Liver (tissue), 8 donors: ENCODE measurements at regions not wholly inside any gene's neighbourhood (a gene's known extent, or its start where the extent isn't known, plus 50 kb on each side); places are given as distances from the start of the nearest gene placed in this dataset.

Experiments
- DNase-seq: peaks from one replicate; pipeline ENCODE4 v3.0.0-alpha.2; 2017; ENCODE audit warnings: low spot score
- H3K27ac ChIP-seq, 2 donors: one replicate each; pipeline ENCODE4 v1.7.0; 2013; ENCODE audit warnings: inconsistent platforms in 2 of 2, low read length in 2 of 2, control low read depth in 1 of 2, low read depth in 1 of 2, mild to moderate bottlenecking in 1 of 2
- H3K27me3 ChIP-seq, 4 donors: one replicate each; pipeline versions ENCODE4 v1.6.1 to v1.7.0; 2013; ENCODE audit warnings: low read length in 3 of 4, inconsistent platforms in 1 of 4, mild to moderate bottlenecking in 1 of 4, moderate library complexity in 1 of 4; ENCODE audit not compliant: control insufficient read depth in 4 of 4, insufficient read depth in 4 of 4
- H3K36me3 ChIP-seq, 4 donors: one replicate each; pipeline versions ENCODE4 v1.6.1 to v1.7.0; 2013; ENCODE audit warnings: low read length in 3 of 4, mild to moderate bottlenecking in 3 of 4, low read depth in 1 of 4, moderate library complexity in 1 of 4; ENCODE audit not compliant: control insufficient read depth in 4 of 4, insufficient read depth in 3 of 4
- H3K4me1 ChIP-seq, 4 donors: one replicate each; pipeline versions ENCODE4 v1.6.1 to v1.7.0; 2013; ENCODE audit warnings: low read length in 3 of 4, mild to moderate bottlenecking in 3 of 4, moderate library complexity in 1 of 4; ENCODE audit not compliant: control insufficient read depth in 4 of 4, insufficient read depth in 4 of 4
- H3K4me3 ChIP-seq, 3 donors: one replicate each; pipeline versions ENCODE4 v1.6.1 to v1.7.0; 2013; ENCODE audit warnings: low read length in 3 of 3, control low read depth in 1 of 3, low read depth in 1 of 3, mild to moderate bottlenecking in 1 of 3
- H3K9ac ChIP-seq, 2 donors: one replicate each; pipeline ENCODE4 v1.7.0; 2013; ENCODE audit warnings: low read length in 2 of 2, mild to moderate bottlenecking in 2 of 2, moderate library complexity in 2 of 2, control low read depth in 1 of 2, low read depth in 1 of 2
- H3K9me3 ChIP-seq, 4 donors: one replicate each; pipeline versions ENCODE4 v1.6.1 to v1.7.0; 2013; ENCODE audit warnings: low read length in 3 of 4; ENCODE audit not compliant: control insufficient read depth in 4 of 4
- FOXA1 ChIP-seq: IDR thresholded peaks from 2 replicates; pipeline ENCODE4 v1.6.1; 2016; ENCODE audit warnings: antibody characterized with exemption
- GABPA ChIP-seq, 2 donors: IDR thresholded peaks in 1 of 2; conservative IDR thresholded peaks in 1 of 2; 2 replicates each; pipeline ENCODE4 v1.6.1; 2016; ENCODE audit warnings: antibody characterized with exemption in 2 of 2, mild to moderate bottlenecking in 1 of 2, moderate library complexity in 1 of 2
- HNF4G ChIP-seq: IDR thresholded peaks from 2 replicates; pipeline ENCODE4 v1.6.1; 2016; ENCODE audit warnings: antibody characterized with exemption
- JUND ChIP-seq, 2 donors: IDR thresholded peaks; 2 replicates each; pipeline ENCODE4 v1.6.1; 2016; ENCODE audit warnings: antibody characterized with exemption in 2 of 2
- NR2F2 ChIP-seq: IDR thresholded peaks from 2 replicates; pipeline ENCODE4 v1.6.1; 2016; ENCODE audit warnings: antibody characterized with exemption
- RXRA ChIP-seq, 2 donors: IDR thresholded peaks; 2 replicates each; pipeline ENCODE4 v1.6.1; 2017 to 2018; ENCODE audit warnings: antibody characterized with exemption in 2 of 2, mild to moderate bottlenecking in 1 of 2
- SP1 ChIP-seq: IDR thresholded peaks from 2 replicates; pipeline ENCODE4 v1.6.1; 2018; ENCODE audit warnings: antibody characterized with exemption, mild to moderate bottlenecking
- TAF1 ChIP-seq: conservative IDR thresholded peaks from 2 replicates; pipeline ENCODE4 v1.6.1; 2016; ENCODE audit warnings: antibody characterized with exemption, mild to moderate bottlenecking
- YY1 ChIP-seq: IDR thresholded peaks from 2 replicates; pipeline ENCODE4 v1.6.1; 2016; ENCODE audit warnings: antibody characterized with exemption, mild to moderate bottlenecking
- WGBS: extraction: QIAGEN DNeasy Blood & Tissue Kit; methylation state at CpG from one replicate; pipeline ENCODE4 v1.1.7; 2013; 5-methylcytosine and 5-hydroxymethylcytosine counted together
- TF ChIP-seq, protein P1 (sequence below): IDR thresholded peaks from 2 replicates; pipeline ENCODE4 v1.6.1; 2016; ENCODE audit warnings: antibody characterized with exemption
- TF ChIP-seq, protein P2 (sequence below): IDR thresholded peaks from 2 replicates; pipeline ENCODE4 v1.6.1; 2016; ENCODE audit warnings: antibody characterized with exemption
- TF ChIP-seq, protein P3 (sequence below): IDR thresholded peaks from 2 replicates; pipeline ENCODE4 v1.6.1; 2016; ENCODE audit warnings: antibody characterized with exemption
- TF ChIP-seq, protein P4 (sequence below): IDR thresholded peaks from 2 replicates; pipeline ENCODE4 v1.6.1; 2016; ENCODE audit warnings: antibody characterized with exemption, mild to moderate bottlenecking
- TF ChIP-seq, protein P5 (sequence below): fragments of 150-350 bp; IDR thresholded peaks from 2 replicates; pipeline ENCODE4 v1.5.1; 2017; ENCODE audit warnings: improper control_type of control experiment, low read depth, low read length; ENCODE audit not compliant: missing input control
- donor health status: healthy.
- donor health status: healthy.
- donor health status: healthy.
- donor health status: healthy.
- donor health status: healthy.

DNA sequence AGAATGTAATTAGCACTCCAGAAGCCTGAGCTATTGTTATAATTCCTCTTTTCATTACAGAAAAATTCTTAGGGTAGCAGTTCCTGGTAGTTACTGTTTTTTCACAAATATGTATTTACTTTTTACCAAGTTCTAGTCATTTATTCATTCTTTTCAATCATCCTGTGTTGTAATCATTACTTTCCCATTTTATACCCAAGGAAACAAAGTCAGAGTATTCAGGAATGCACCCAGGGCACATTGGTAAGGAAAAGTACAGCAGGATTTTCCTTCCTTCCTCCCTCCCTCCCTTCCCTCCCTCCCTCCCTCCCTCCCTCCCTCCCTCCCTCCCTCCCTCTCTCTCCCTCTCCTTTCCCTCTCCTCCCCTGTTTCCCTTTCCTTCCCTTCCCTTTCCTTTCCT, 115.9 kb upstream of the RBFOX1 start:
- no peaks in the 10 kb centered on the region for H3K4me1 ChIP-seq
- peaks cover 0 to 4% (median 0%) of the 10 kb centered on the region in 4 donors for H3K9me3 ChIP-seq
- H3K9ac ChIP-seq, result no peak overlapping the region
- TF ChIP-seq, protein P1, sequence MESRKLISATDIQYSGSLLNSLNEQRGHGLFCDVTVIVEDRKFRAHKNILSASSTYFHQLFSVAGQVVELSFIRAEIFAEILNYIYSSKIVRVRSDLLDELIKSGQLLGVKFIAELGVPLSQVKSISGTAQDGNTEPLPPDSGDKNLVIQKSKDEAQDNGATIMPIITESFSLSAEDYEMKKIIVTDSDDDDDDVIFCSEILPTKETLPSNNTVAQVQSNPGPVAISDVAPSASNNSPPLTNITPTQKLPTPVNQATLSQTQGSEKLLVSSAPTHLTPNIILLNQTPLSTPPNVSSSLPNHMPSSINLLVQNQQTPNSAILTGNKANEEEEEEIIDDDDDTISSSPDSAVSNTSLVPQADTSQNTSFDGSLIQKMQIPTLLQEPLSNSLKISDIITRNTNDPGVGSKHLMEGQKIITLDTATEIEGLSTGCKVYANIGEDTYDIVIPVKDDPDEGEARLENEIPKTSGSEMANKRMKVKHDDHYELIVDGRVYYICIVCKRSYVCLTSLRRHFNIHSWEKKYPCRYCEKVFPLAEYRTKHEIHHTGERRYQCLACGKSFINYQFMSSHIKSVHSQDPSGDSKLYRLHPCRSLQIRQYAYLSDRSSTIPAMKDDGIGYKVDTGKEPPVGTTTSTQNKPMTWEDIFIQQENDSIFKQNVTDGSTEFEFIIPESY, result no peak
- TF ChIP-seq, protein P2, sequence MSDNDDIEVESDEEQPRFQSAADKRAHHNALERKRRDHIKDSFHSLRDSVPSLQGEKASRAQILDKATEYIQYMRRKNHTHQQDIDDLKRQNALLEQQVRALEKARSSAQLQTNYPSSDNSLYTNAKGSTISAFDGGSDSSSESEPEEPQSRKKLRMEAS, result no peak
- TF ChIP-seq GABPA (IDR thresholded peaks at IDR 0.05 in 1 of 2, conservative IDR thresholded peaks at IDR 0.05 in 1 of 2), result no peak
- no peak for TF ChIP-seq YY1
- TF ChIP-seq HNF4G, result no peak
- no peak for DNase-seq
- no peaks in the 10 kb centered on the region for H3K36me3 ChIP-seq
- no peak overlapping the region for H3K27ac ChIP-seq
- H3K4me3 ChIP-seq, result no peak overlapping the region
- H3K27me3 ChIP-seq, result no peaks in the 10 kb centered on the region

DNA sequence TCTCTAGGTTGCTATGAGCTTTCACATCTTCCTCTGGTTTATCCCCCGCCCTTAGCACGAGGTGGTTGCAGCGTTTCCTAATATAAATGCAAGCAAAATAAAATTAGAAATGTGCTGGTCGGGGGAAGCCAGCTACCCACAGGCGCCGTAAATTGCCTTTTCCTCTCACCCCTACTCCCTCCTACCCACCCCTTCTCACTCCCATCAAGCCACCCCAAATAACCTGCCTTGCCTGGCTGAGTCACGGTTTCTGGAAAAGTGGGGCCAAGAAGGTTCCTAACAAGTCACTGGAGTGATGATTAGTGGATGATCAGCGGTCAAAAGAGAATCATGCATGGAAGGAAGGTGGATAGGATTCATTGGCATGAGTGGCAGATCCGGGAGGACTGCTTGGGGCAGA, 120.9 kb upstream of the RBFOX1 start:
- Histone ChIP-seq H3K9me3 (peaks cover 0 to 4% (median 0%) of the 10 kb centered on the region in 4 donors), H3K27ac (no peak overlapping the region), H3K9ac (no peak overlapping the region), H3K4me3 (no peak overlapping the region), H3K36me3 (no peaks in the 10 kb centered on the region), H3K27me3 (no peaks in the 10 kb centered on the region), H3K4me1 (no peaks in the 10 kb centered on the region)
- DNase-seq, result no peak
- 76% methylated on average over 9 of the region's 9 CpGs for WGBS
- TF ChIP-seq, protein P3, sequence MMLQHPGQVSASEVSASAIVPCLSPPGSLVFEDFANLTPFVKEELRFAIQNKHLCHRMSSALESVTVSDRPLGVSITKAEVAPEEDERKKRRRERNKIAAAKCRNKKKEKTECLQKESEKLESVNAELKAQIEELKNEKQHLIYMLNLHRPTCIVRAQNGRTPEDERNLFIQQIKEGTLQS, result no peak
- TF ChIP-seq, protein P2, result no peak
- no peak for TF ChIP-seq RXRA (IDR thresholded peaks at IDR 0.05)
- TF ChIP-seq NR2F2, result no peak
- TF ChIP-seq, protein P4, sequence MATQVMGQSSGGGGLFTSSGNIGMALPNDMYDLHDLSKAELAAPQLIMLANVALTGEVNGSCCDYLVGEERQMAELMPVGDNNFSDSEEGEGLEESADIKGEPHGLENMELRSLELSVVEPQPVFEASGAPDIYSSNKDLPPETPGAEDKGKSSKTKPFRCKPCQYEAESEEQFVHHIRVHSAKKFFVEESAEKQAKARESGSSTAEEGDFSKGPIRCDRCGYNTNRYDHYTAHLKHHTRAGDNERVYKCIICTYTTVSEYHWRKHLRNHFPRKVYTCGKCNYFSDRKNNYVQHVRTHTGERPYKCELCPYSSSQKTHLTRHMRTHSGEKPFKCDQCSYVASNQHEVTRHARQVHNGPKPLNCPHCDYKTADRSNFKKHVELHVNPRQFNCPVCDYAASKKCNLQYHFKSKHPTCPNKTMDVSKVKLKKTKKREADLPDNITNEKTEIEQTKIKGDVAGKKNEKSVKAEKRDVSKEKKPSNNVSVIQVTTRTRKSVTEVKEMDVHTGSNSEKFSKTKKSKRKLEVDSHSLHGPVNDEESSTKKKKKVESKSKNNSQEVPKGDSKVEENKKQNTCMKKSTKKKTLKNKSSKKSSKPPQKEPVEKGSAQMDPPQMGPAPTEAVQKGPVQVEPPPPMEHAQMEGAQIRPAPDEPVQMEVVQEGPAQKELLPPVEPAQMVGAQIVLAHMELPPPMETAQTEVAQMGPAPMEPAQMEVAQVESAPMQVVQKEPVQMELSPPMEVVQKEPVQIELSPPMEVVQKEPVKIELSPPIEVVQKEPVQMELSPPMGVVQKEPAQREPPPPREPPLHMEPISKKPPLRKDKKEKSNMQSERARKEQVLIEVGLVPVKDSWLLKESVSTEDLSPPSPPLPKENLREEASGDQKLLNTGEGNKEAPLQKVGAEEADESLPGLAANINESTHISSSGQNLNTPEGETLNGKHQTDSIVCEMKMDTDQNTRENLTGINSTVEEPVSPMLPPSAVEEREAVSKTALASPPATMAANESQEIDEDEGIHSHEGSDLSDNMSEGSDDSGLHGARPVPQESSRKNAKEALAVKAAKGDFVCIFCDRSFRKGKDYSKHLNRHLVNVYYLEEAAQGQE, result no peak
- no peak for TF ChIP-seq TAF1
- TF ChIP-seq YY1, result no peak
- no peak for TF ChIP-seq SP1
- no peak for TF ChIP-seq JUND (IDR thresholded peaks at IDR 0.05)
- no peak for TF ChIP-seq FOXA1
- TF ChIP-seq, protein P5, sequence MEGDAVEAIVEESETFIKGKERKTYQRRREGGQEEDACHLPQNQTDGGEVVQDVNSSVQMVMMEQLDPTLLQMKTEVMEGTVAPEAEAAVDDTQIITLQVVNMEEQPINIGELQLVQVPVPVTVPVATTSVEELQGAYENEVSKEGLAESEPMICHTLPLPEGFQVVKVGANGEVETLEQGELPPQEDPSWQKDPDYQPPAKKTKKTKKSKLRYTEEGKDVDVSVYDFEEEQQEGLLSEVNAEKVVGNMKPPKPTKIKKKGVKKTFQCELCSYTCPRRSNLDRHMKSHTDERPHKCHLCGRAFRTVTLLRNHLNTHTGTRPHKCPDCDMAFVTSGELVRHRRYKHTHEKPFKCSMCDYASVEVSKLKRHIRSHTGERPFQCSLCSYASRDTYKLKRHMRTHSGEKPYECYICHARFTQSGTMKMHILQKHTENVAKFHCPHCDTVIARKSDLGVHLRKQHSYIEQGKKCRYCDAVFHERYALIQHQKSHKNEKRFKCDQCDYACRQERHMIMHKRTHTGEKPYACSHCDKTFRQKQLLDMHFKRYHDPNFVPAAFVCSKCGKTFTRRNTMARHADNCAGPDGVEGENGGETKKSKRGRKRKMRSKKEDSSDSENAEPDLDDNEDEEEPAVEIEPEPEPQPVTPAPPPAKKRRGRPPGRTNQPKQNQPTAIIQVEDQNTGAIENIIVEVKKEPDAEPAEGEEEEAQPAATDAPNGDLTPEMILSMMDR, result no peak
